DOHH2 (cell line): ENCODE measurements at regions not wholly inside any gene's neighbourhood (a gene's known extent, or its start where the extent isn't known, plus 50 kb on each side); places are given as distances from the start of the nearest gene placed in this dataset.

Experiments
- H3F3A ChIP-seq: fragments of 200-600 bp; sonication (generic), shearing (Covaris generic); 2 replicates; pipeline ENCODE4 v1.6.0; 2016; ENCODE audit warnings: antibody characterized with exemption, mild to moderate bottlenecking; ENCODE audit not compliant: control insufficient read depth, insufficient read depth
- H3K27ac ChIP-seq: fragments of 200-600 bp; sonication (generic); 2 replicates; pipeline ENCODE4 v1.5.1; 2014; ENCODE audit warnings: low read depth, mild to moderate bottlenecking, low read length, moderate library complexity
- H3K27me3 ChIP-seq: fragments of 200-600 bp; sonication (generic); 2 replicates; pipeline ENCODE4 v1.6.1; 2014; ENCODE audit warnings: mild to moderate bottlenecking, low read length, mixed read lengths; ENCODE audit not compliant: control insufficient read depth
- H3K36me3 ChIP-seq: fragments of 200-600 bp; sonication (generic); 2 replicates; pipeline ENCODE4 v1.6.1; 2014; ENCODE audit warnings: mild to moderate bottlenecking, low read length, moderate library complexity, mixed read lengths; ENCODE audit not compliant: control insufficient read depth
- H3K4me1 ChIP-seq: fragments of 200-600 bp; sonication (generic); 2 replicates; pipeline ENCODE4 v1.6.1; 2014; ENCODE audit warnings: mild to moderate bottlenecking, low read length, mixed read lengths; ENCODE audit not compliant: control insufficient read depth
- H3K4me2 ChIP-seq: fragments of 200-600 bp; sonication (generic); 2 replicates; pipeline ENCODE4 v1.6.0; 2014; ENCODE audit warnings: mild to moderate bottlenecking, low read length, moderate library complexity
- H3K4me3 ChIP-seq: fragments of 200-600 bp; sonication (generic); 2 replicates; pipeline ENCODE4 v1.5.1; 2014; ENCODE audit warnings: mild to moderate bottlenecking, low read length, mixed read lengths
- H3K79me2 ChIP-seq: fragments of 200-600 bp; sonication (generic); 2 replicates; pipeline ENCODE4 v1.6.1; 2014; ENCODE audit warnings: mild to moderate bottlenecking, low read length, mixed read lengths; ENCODE audit not compliant: control insufficient read depth
- H3K9me2 ChIP-seq: fragments of 200-600 bp; sonication (generic); replicated peaks from 2 replicates; pipeline ENCODE4 v1.6.1; 2014; ENCODE audit warnings: mild to moderate bottlenecking, low read length, mixed read lengths; ENCODE audit not compliant: control insufficient read depth
- H3K9me3 ChIP-seq: fragments of 200-600 bp; sonication (generic); 2 replicates; pipeline ENCODE4 v1.6.1; 2014; ENCODE audit warnings: antibody characterized with exemption, low read length, mixed read lengths; ENCODE audit not compliant: control insufficient read depth, insufficient read depth
- H4K20me1 ChIP-seq: fragments of 200-600 bp; sonication (generic); 2 replicates; pipeline ENCODE4 v1.6.0; 2014; ENCODE audit warnings: low read depth, mild to moderate bottlenecking, antibody characterized with exemption, low read length, moderate library complexity; ENCODE audit not compliant: control insufficient read depth, insufficient read depth
- CTCF ChIP-seq: fragments of 200-600 bp; sonication (generic); IDR thresholded peaks from one replicate; pipeline ENCODE4 v1.5.1; 2014; ENCODE audit warnings: antibody characterized with exemption, mild to moderate bottlenecking, low read depth, low read length; ENCODE audit not compliant: poor library complexity, severe bottlenecking
- EZH2phosphoT487 ChIP-seq: fragments of 200-600 bp; sonication (generic); IDR thresholded peaks from 2 replicates; pipeline ENCODE4 v1.6.1; 2017; ENCODE audit warnings: borderline replicate concordance, mild to moderate bottlenecking, antibody characterized with exemption, low read length, moderate library complexity, mixed read lengths

- Histone ChIP-seq H3K9me2 (no peaks in the 10 kb centered on the region), H3K4me2 (no peak overlapping the region), H3K4me3 (no peak overlapping the region), H4K20me1 (no peaks in the 10 kb centered on the region), H3K4me1 (no peaks in the 10 kb centered on the region), H3K27ac (no peak overlapping the region), H3K79me2 (no peaks in the 10 kb centered on the region), H3K27me3 (0 out of 2 replicates have a peak, but pooled peaks cover 3% of the 10 kb centered on the region), H3K36me3 (no peaks in the 10 kb centered on the region), H3F3A (no peaks in the 10 kb centered on the region), H3K9me3 (no peaks in the 10 kb centered on the region)
- TF ChIP-seq CTCF = no peak
- TF ChIP-seq EZH2phosphoT487 = no peak
Observed at GRCh38 chr3:150314248-150315004, 93.7 kb upstream of the TSC22D2 start.

GRCh38 chr3:150312018-150312657 lies 96.0 kb upstream of the TSC22D2 start:
- no peaks in the 10 kb centered on the region for H4K20me1 ChIP-seq
- no peaks in the 10 kb centered on the region for H3K4me1 ChIP-seq
- no peaks in the 10 kb centered on the region for H3F3A ChIP-seq
- no peak overlapping the region for H3K4me2 ChIP-seq
- no peaks in the 10 kb centered on the region for H3K27me3 ChIP-seq
- H3K79me2 ChIP-seq = no peaks in the 10 kb centered on the region
- H3K4me3 ChIP-seq = no peak overlapping the region
- no peak overlapping the region for H3K27ac ChIP-seq
- H3K9me2 ChIP-seq = no peaks in the 10 kb centered on the region
- no peaks in the 10 kb centered on the region for H3K9me3 ChIP-seq
- no peak for TF ChIP-seq CTCF
- no peak for TF ChIP-seq EZH2phosphoT487
- H3K36me3 ChIP-seq = no peaks in the 10 kb centered on the region

GRCh38 chr3:150311156-150311555 lies 96.9 kb upstream of the TSC22D2 start:
- H3K36me3 ChIP-seq = no peaks in the 10 kb centered on the region
- H3K27me3 ChIP-seq = 0 out of 2 replicates have a peak, but pooled peaks cover 2% of the 10 kb centered on the region
- H4K20me1 ChIP-seq = no peaks in the 10 kb centered on the region
- H3K4me3 ChIP-seq = no peak overlapping the region
- no peaks in the 10 kb centered on the region for H3K9me2 ChIP-seq
- H3K9me3 ChIP-seq = no peaks in the 10 kb centered on the region
- H3F3A ChIP-seq = no peaks in the 10 kb centered on the region
- no peak overlapping the region for H3K4me2 ChIP-seq
- no peaks in the 10 kb centered on the region for H3K4me1 ChIP-seq
- H3K79me2 ChIP-seq = no peaks in the 10 kb centered on the region
- H3K27ac ChIP-seq = no peak overlapping the region
- TF ChIP-seq EZH2phosphoT487 (no peak), CTCF (no peak)
